ENCODE measurements at regions not wholly inside any gene's neighbourhood (a gene's known extent, or its start where the extent isn't known, plus 50 kb on each side); places are given as distances from the start of the nearest gene placed in this dataset.

- H3K27ac ChIP-seq (ENCODE audit: low read depth, low read length): no peak overlapping the region
- no peaks in the 10 kb centered on the region for H3K36me3 ChIP-seq (ENCODE audit: control insufficient read depth, insufficient read depth, low read length)
- H3K9ac ChIP-seq (ENCODE audit: low read length): no peak overlapping the region
- no peaks in the 10 kb centered on the region for H3K27me3 ChIP-seq (ENCODE audit: control insufficient read depth, insufficient read depth, low read length)
- H3K4me3 ChIP-seq (ENCODE audit: low read length): no peak overlapping the region
- H3K4me1 ChIP-seq (ENCODE audit: control insufficient read depth, insufficient read depth, low read length): no peaks in the 10 kb centered on the region
Observed at GRCh38 chr22:48560836-48561235, 1266.8 kb downstream of the BRD1 start.

GRCh38 chr22:48560389-48560751 is 1267.3 kb downstream of the BRD1 start:
- H3K27ac ChIP-seq (ENCODE audit: low read depth, low read length): no peak overlapping the region
- no peaks in the 10 kb centered on the region for H3K36me3 ChIP-seq (ENCODE audit: control insufficient read depth, insufficient read depth, low read length)

GRCh38 chr22:48559647-48560388 is 1267.9 kb downstream of the BRD1 start:
- no peak overlapping the region for H3K27ac ChIP-seq (ENCODE audit: low read depth, low read length)
- no peaks in the 10 kb centered on the region for H3K27me3 ChIP-seq (ENCODE audit: control insufficient read depth, insufficient read depth, low read length)
- H3K9ac ChIP-seq (ENCODE audit: low read length): no peak overlapping the region
- no peak overlapping the region for H3K4me3 ChIP-seq (ENCODE audit: low read length)
- no peaks in the 10 kb centered on the region for H3K36me3 ChIP-seq (ENCODE audit: control insufficient read depth, insufficient read depth, low read length)
- H3K4me1 ChIP-seq (ENCODE audit: control insufficient read depth, insufficient read depth, low read length): no peaks in the 10 kb centered on the region

More at GRCh38 chr22:48560389-48560751, 1267.3 kb downstream of the BRD1 start:
- Histone ChIP-seq H3K4me1 (ENCODE audit: control insufficient read depth, insufficient read depth, low read length) (no peaks in the 10 kb centered on the region), H3K4me3 (ENCODE audit: low read length) (no peak overlapping the region), H3K9ac (ENCODE audit: low read length) (no peak overlapping the region), H3K27me3 (ENCODE audit: control insufficient read depth, insufficient read depth, low read length) (no peaks in the 10 kb centered on the region)

DNA sequence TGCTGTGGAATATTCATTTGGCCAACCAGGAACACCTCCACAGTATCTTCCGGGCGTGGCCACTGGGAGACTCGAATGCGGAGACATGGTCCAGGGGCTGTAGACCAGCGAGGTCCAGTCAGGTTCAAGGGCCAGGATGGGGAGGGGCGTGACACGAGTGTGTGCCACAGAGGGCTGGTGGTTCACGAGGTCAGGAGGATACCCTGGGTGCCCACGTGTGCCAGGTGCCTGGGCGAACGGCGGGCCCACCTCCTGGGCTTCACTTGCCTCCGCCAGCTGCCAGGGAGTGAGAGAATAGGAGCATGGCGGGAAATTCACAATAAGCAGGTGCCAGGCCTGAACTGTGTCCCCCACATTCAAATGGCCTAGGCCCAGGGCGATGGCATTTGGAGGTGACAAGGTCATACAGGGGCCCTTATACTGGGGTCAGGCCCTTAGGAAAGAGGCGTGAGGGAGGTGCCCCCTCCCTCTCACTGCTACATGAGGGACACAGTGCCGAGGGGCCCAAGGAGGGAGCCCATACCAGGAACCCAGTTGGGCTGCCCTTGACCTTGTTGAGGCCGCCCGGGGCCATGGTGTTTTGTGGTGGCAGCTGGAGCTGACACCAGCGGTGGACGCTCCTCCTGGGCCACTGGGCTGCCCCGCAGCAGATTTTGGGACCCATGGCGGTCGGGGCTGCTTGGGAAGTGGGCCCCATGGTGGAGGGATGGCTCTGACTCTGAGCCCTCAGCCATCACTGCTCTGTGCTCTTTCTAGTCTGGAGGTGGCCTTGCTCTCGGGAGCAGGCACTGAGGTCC is 1268.9 kb downstream of the BRD1 start:
- Histone ChIP-seq H3K4me3 (ENCODE audit: low read length) (no peak overlapping the region), H3K27ac (ENCODE audit: low read depth, low read length) (no peak overlapping the region), H3K27me3 (ENCODE audit: control insufficient read depth, insufficient read depth, low read length) (no peaks in the 10 kb centered on the region), H3K4me1 (ENCODE audit: control insufficient read depth, insufficient read depth, low read length) (no peaks in the 10 kb centered on the region), H3K9ac (ENCODE audit: low read length) (no peak overlapping the region), H3K36me3 (ENCODE audit: control insufficient read depth, insufficient read depth, low read length) (no peaks in the 10 kb centered on the region)

DNA sequence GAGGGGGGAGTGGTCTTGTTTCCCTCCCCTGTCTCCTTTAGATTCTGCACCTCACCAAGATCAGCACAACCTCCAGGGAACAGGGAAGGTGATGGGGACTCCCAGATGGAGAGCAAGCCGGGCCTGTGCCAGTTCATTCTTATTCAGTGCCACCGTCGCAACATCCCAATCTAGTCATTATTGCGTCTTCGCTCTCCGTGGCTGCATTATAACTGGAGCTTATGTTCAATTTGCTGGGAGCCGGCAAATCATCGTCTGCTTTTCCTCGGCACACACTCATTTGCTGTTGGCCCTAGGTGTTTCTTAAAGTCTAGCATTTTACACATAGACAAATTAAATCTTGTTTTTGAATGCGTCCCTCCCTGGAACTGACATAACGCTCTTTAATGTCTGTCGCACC is 1269.7 kb downstream of the BRD1 start:
- Histone ChIP-seq H3K4me1 (ENCODE audit: control insufficient read depth, insufficient read depth, low read length) (no peaks in the 10 kb centered on the region), H3K27ac (ENCODE audit: low read depth, low read length) (no peak overlapping the region), H3K4me3 (ENCODE audit: low read length) (no peak overlapping the region)

DNA sequence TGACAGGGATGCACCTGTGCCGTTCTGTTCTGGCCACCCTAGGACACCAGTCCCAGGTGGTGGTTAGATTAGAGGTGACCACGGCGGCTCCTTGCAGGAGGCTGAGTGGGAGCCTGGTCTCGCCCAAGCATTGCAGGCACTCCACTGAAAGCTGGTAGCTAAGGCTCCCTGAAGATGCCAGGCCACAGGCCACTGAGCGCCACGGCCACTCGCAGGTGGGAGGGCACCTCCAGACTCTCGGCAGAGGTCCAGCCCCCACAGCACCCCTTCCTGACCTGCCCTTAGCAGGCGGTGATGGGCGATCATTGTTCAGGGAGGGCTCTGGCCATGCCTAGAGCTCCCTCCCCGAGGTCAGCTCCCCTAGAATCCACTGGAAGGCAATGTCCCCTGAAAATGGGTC is 1270.2 kb downstream of the BRD1 start:
- Histone ChIP-seq H3K4me1 (ENCODE audit: control insufficient read depth, insufficient read depth, low read length) (no peaks in the 10 kb centered on the region), H3K27ac (ENCODE audit: low read depth, low read length) (no peak overlapping the region), H3K27me3 (ENCODE audit: control insufficient read depth, insufficient read depth, low read length) (no peaks in the 10 kb centered on the region), H3K36me3 (ENCODE audit: control insufficient read depth, insufficient read depth, low read length) (no peaks in the 10 kb centered on the region), H3K9ac (ENCODE audit: low read length) (no peak overlapping the region), H3K4me3 (ENCODE audit: low read length) (no peak overlapping the region)

More for the DNA sequence above, 1269.7 kb downstream of the BRD1 start:
- Histone ChIP-seq H3K9ac (ENCODE audit: low read length) (no peak overlapping the region), H3K27me3 (ENCODE audit: control insufficient read depth, insufficient read depth, low read length) (no peaks in the 10 kb centered on the region), H3K36me3 (ENCODE audit: control insufficient read depth, insufficient read depth, low read length) (no peaks in the 10 kb centered on the region)

DNA sequence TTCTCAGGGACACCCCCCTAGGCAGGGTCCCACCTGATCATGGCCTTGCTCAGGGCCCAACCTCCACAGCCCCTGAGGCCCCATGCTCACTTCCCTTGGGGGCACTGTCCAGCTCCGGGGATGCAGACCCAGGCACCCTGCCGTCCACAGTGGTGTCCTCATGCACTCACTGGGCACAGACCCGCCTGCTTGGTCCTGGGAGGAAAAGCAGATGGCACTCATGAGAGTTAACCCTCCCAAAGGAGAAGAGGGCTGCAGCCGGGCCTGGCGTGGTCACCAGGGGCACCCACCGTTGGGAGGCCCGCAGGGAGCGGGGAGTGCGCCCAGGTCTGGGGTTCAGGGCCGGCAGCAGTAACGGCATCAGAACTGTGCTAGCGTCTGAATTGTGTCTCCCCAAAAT is 1270.9 kb downstream of the BRD1 start:
- Histone ChIP-seq H3K4me1 (ENCODE audit: control insufficient read depth, insufficient read depth, low read length) (no peaks in the 10 kb centered on the region), H3K36me3 (ENCODE audit: control insufficient read depth, insufficient read depth, low read length) (no peaks in the 10 kb centered on the region), H3K9ac (ENCODE audit: low read length) (no peak overlapping the region), H3K27ac (ENCODE audit: low read depth, low read length) (no peak overlapping the region), H3K4me3 (ENCODE audit: low read length) (no peak overlapping the region), H3K27me3 (ENCODE audit: control insufficient read depth, insufficient read depth, low read length) (no peaks in the 10 kb centered on the region)

DNA sequence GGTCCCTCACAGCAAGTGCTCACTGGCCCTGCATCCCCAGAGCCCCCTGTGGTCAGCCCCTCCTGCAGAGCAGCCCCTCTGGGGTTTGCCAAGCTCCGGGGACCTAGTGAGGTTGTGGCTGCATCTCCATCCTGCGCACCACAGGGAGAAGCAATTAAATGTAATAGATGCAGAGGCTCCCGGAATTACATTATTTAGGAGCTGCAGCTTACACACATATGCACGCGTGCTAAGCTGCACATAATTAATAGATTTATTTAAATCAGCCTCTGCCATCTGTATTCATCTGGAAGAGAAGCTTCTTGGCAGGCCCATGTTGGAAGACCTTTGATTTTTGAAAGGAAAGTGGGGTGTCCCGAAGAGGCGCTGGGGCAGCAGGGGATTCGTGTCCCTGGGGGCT is 1271.5 kb downstream of the BRD1 start:
- H3K27me3 ChIP-seq (ENCODE audit: control insufficient read depth, insufficient read depth, low read length): no peaks in the 10 kb centered on the region
- H3K4me3 ChIP-seq (ENCODE audit: low read length): no peak overlapping the region
- no peaks in the 10 kb centered on the region for H3K36me3 ChIP-seq (ENCODE audit: control insufficient read depth, insufficient read depth, low read length)
- no peaks in the 10 kb centered on the region for H3K4me1 ChIP-seq (ENCODE audit: control insufficient read depth, insufficient read depth, low read length)
- no peak overlapping the region for H3K27ac ChIP-seq (ENCODE audit: low read depth, low read length)
- H3K9ac ChIP-seq (ENCODE audit: low read length): no peak overlapping the region

DNA sequence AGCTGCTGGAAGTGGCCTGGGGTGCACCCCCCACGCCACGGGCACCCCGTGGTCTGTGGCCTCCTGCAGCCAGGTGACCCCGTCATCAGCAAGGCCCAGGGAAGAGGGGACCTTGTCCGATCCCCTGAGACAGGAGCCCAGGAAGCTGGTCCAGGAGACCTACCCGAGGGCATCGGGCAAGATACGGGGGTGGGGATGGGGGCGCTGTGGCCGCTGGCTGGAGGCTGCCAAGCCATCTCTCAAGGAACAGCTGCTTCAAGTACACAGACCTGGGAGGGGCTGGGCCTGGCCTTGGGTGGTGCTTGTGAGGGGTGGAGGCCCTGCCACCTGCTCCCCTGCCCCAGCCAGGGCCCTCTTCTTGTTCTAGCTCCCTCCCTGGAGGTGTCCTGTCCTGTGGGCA is 1272.1 kb downstream of the BRD1 start:
- no peak overlapping the region for H3K9ac ChIP-seq (ENCODE audit: low read length)
- H3K4me3 ChIP-seq (ENCODE audit: low read length): no peak overlapping the region
- H3K27me3 ChIP-seq (ENCODE audit: control insufficient read depth, insufficient read depth, low read length): no peaks in the 10 kb centered on the region
- no peaks in the 10 kb centered on the region for H3K4me1 ChIP-seq (ENCODE audit: control insufficient read depth, insufficient read depth, low read length)
- H3K27ac ChIP-seq (ENCODE audit: low read depth, low read length): no peak overlapping the region
- no peaks in the 10 kb centered on the region for H3K36me3 ChIP-seq (ENCODE audit: control insufficient read depth, insufficient read depth, low read length)

- Histone ChIP-seq H3K27me3 (ENCODE audit: control insufficient read depth, insufficient read depth, low read length) (no peaks in the 10 kb centered on the region), H3K36me3 (ENCODE audit: control insufficient read depth, insufficient read depth, low read length) (no peaks in the 10 kb centered on the region), H3K9ac (ENCODE audit: low read length) (no peak overlapping the region), H3K27ac (ENCODE audit: low read depth, low read length) (no peak overlapping the region), H3K4me3 (ENCODE audit: low read length) (no peak overlapping the region), H3K4me1 (ENCODE audit: control insufficient read depth, insufficient read depth, low read length) (no peaks in the 10 kb centered on the region)
Observed at GRCh38 chr22:48554893-48555572, 1272.6 kb downstream of the BRD1 start.

DNA sequence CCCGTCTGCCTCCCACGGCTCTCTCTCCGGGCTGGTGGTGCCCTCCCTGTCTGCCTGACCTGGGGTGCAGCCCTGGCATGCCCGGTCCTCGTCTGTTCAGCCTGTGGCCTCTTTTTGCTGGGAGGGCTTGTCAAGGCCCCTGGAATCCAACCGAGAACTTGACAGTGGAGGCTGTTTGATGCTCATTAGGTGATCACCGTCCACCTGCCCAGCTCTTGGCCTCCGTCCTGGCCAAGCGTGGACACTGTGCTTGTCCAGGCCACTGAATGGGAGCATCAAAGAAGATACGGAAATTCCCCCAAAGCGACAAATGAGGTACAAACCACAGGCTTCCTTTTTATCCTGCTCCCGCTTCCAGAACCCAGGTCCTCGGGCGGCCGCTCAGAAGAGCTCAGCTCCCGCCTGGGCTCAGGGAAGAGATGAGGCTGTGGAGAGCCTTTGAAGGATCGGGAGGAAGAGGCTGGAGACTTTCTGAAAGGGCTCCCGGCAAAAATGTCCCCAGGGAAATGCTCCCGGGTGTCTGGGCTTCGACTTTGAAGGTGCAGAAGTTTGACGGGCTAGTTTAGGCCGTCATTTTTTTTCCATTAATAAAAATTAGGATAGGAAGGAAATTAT is 1273.9 kb downstream of the BRD1 start:
- H3K27ac ChIP-seq (ENCODE audit: low read depth, low read length): no peak overlapping the region

GRCh38 chr22:48553119-48553518 is 1274.6 kb downstream of the BRD1 start:
- no peak overlapping the region for H3K9ac ChIP-seq (ENCODE audit: low read length)

More for the DNA sequence above, 1273.9 kb downstream of the BRD1 start:
- Histone ChIP-seq H3K4me3 (ENCODE audit: low read length) (no peak overlapping the region), H3K36me3 (ENCODE audit: control insufficient read depth, insufficient read depth, low read length) (no peaks in the 10 kb centered on the region), H3K4me1 (ENCODE audit: control insufficient read depth, insufficient read depth, low read length) (no peaks in the 10 kb centered on the region), H3K9ac (ENCODE audit: low read length) (no peak overlapping the region), H3K27me3 (ENCODE audit: control insufficient read depth, insufficient read depth, low read length) (no peaks in the 10 kb centered on the region)

More at GRCh38 chr22:48553119-48553518, 1274.6 kb downstream of the BRD1 start:
- Histone ChIP-seq H3K36me3 (ENCODE audit: control insufficient read depth, insufficient read depth, low read length) (no peaks in the 10 kb centered on the region), H3K4me1 (ENCODE audit: control insufficient read depth, insufficient read depth, low read length) (no peaks in the 10 kb centered on the region), H3K4me3 (ENCODE audit: low read length) (no peak overlapping the region), H3K27me3 (ENCODE audit: control insufficient read depth, insufficient read depth, low read length) (no peaks in the 10 kb centered on the region), H3K27ac (ENCODE audit: low read depth, low read length) (no peak overlapping the region)
